ENCODE measurements at regions not wholly inside any gene's neighbourhood (a gene's known extent, or its start where the extent isn't known, plus 50 kb on each side); places are given as distances from the start of the nearest gene placed in this dataset.

DNA sequence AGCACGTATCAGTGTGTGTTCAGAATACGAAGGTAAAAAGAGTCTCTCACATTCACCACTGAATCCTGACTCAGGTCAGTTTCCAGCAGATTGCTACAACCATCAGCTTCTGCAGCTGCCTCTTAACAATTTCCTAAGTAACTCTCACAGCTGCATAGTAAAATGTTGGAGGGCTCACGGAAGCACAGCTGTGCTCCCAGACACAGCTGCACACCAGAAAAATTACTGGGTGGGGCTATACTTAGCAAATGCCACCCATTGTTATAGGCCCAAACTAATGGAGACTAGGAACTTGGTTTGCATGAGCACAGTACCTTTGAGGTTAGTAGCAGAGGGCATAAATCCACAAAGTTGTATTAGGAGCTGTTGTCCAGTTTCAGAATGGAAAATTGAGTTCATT, 153.9 kb upstream of the ERBB4 start:
- no peak overlapping the region for H3T11ph ChIP-seq (ENCODE audit: low read length)
- Mint-ChIP-seq H3K4me1 (peaks cover 3% of the 10 kb centered on the region in 2 experiments; a peak in 1 of 4 replicates), H3K36me3 (ENCODE audit: insufficient read depth in 1 of 3, low read depth in 3 of 3) (no peaks in the 10 kb centered on the region), H3K9me3 (no peaks in the 10 kb centered on the region), H3K27ac (no peak overlapping the region), H3K4me3 (no peak overlapping the region), H3K27me3 (ENCODE audit: low read depth) (no peaks in the 10 kb centered on the region)
- H3K27me3 ChIP-seq (ENCODE audit: insufficient read depth, low read length): no peaks in the 10 kb centered on the region
- no peak overlapping the region for H3K23ac ChIP-seq (ENCODE audit: insufficient read length, low read depth, low read length)
- H2BK20ac ChIP-seq (ENCODE audit: low read depth, low read length, poor library complexity, severe bottlenecking): no peak overlapping the region
- no peaks in the 10 kb centered on the region for H3K9me3 ChIP-seq (ENCODE audit: control insufficient read depth, low read depth, low read length)
- no peak overlapping the region for H3K9ac ChIP-seq (ENCODE audit: extremely low read depth, insufficient read length, low read length)
- H2BK12ac ChIP-seq (ENCODE audit: insufficient read length, low read depth, low read length): no peak overlapping the region
- no peaks in the 10 kb centered on the region for H3K4me1 ChIP-seq (ENCODE audit: insufficient read depth, low read length)
- H3K27ac ChIP-seq (ENCODE audit: insufficient read length, low read depth, low read length): no peak overlapping the region
- no peak overlapping the region for H2BK15ac ChIP-seq (ENCODE audit: low read depth, low read length)
- no peaks in the 10 kb centered on the region for H3K79me2 ChIP-seq (ENCODE audit: insufficient read depth, low read length)
- no peaks in the 10 kb centered on the region for H3K23me2 ChIP-seq (ENCODE audit: insufficient read length, low read depth, low read length, poor library complexity, severe bottlenecking)
- H3K79me1 ChIP-seq (ENCODE audit: insufficient read depth, low read depth, low read length, poor library complexity, severe bottlenecking): no peaks in the 10 kb centered on the region
- no peak overlapping the region for H3K4me2 ChIP-seq (ENCODE audit: insufficient read depth, insufficient read length, low read length)
- H3K14ac ChIP-seq (ENCODE audit: insufficient read depth, low read length): no peak overlapping the region
- H2BK120ac ChIP-seq (ENCODE audit: low read depth, low read length, poor library complexity, severe bottlenecking): no peak overlapping the region
- no peak overlapping the region for H2AFZ ChIP-seq (ENCODE audit: low read length)
- no CpG with 5 or more reads among the region's 3 CpGs for WGBS (ENCODE audit: extremely low coverage, insufficient read length, low lambda C conversion rate)
- H4K5ac ChIP-seq (ENCODE audit: insufficient read length, low read depth, low read length): no peak overlapping the region
- DNase-seq: no peak
- H4K20me1 ChIP-seq (ENCODE audit: control insufficient read depth, insufficient read depth, insufficient read length): no peaks in the 10 kb centered on the region
- no peak overlapping the region for H3K4ac ChIP-seq (ENCODE audit: low read depth, low read length)
- H4K91ac ChIP-seq (ENCODE audit: insufficient read length, low read depth, low read length): no peak overlapping the region
- no peak overlapping the region for H2BK5ac ChIP-seq (ENCODE audit: insufficient read length, low read length)
- H3K56ac ChIP-seq (ENCODE audit: insufficient read length, low read depth, low read length): no peak overlapping the region
- no peak overlapping the region for H3K18ac ChIP-seq (ENCODE audit: insufficient read length, low read depth, low read length)
- TF ChIP-seq, protein P1, sequence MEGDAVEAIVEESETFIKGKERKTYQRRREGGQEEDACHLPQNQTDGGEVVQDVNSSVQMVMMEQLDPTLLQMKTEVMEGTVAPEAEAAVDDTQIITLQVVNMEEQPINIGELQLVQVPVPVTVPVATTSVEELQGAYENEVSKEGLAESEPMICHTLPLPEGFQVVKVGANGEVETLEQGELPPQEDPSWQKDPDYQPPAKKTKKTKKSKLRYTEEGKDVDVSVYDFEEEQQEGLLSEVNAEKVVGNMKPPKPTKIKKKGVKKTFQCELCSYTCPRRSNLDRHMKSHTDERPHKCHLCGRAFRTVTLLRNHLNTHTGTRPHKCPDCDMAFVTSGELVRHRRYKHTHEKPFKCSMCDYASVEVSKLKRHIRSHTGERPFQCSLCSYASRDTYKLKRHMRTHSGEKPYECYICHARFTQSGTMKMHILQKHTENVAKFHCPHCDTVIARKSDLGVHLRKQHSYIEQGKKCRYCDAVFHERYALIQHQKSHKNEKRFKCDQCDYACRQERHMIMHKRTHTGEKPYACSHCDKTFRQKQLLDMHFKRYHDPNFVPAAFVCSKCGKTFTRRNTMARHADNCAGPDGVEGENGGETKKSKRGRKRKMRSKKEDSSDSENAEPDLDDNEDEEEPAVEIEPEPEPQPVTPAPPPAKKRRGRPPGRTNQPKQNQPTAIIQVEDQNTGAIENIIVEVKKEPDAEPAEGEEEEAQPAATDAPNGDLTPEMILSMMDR (conservative IDR thresholded peaks at IDR 0.05): no peak
- H2AK5ac ChIP-seq (ENCODE audit: insufficient read length, low read length): no peak overlapping the region
- H4K8ac ChIP-seq (replicated peaks; ENCODE audit: insufficient read length, low read depth, low read length): no peak overlapping the region
